CD4-positive, alpha-beta T cell (primary cell): ENCODE measurements at regions not wholly inside any gene's neighbourhood (a gene's known extent, or its start where the extent isn't known, plus 50 kb on each side); places are given as distances from the start of the nearest gene placed in this dataset.

Source experiments
- ATAC-seq: fragments of 200-7000 bp; cut with Tn5 transposase; one replicate; pipeline ENCODE4 v1.10.0; 2022; ENCODE audit warnings: mild to moderate bottlenecking; ENCODE audit not compliant: poor library complexity
- CTCF ChIA-PET: fragments of 350-600 bp; sonication (Branson Sonifier 250); formaldehyde crosslinking; loops from one replicate; lab custom pipeline; 2021; ENCODE audit warnings: antibody characterized with exemption, inconsistent platforms; lab: Charles Lee
- POLR2A ChIA-PET: fragments of 350-600 bp; sonication (Branson Sonifier 250); formaldehyde crosslinking; loops from one replicate; lab custom pipeline; 2021; ENCODE audit warnings: antibody characterized with exemption, inconsistent platforms; lab: Charles Lee
- DNase-seq, 14 experiments: peaks; one replicate each; pipeline ENCODE4 v3.0.0-alpha.2; 2013 to 2020; ENCODE audit warnings: mixed read lengths in 2 of 14
- H3K27ac ChIP-seq, 2 donors: one replicate each; pipeline versions ENCODE4 v1.5.1 to v1.7.0; 2013; ENCODE audit warnings: low read length in 2 of 2, low read depth in 1 of 2, mild to moderate bottlenecking in 1 of 2
- H3K27me3 ChIP-seq, 2 experiments: 1 replicate in 1 of 2; 2 replicates in 1 of 2; pipeline versions ENCODE4 v1.6.1 to v1.7.0; 2013; ENCODE audit warnings: low read length in 2 of 2, control low read depth in 1 of 2, mild to moderate bottlenecking in 1 of 2, moderate library complexity in 1 of 2; ENCODE audit not compliant: insufficient read depth in 2 of 2, control insufficient read depth in 1 of 2
- H3K36me3 ChIP-seq: one replicate; pipeline ENCODE4 v1.6.1; 2013; ENCODE audit warnings: low read length, control low read depth; ENCODE audit not compliant: insufficient read depth
- H3K4me1 ChIP-seq: one replicate; pipeline ENCODE4 v1.6.1; 2013; ENCODE audit warnings: low read length, control low read depth; ENCODE audit not compliant: insufficient read depth
- H3K4me3 ChIP-seq: one replicate; pipeline ENCODE4 v1.5.1; 2013; ENCODE audit warnings: mild to moderate bottlenecking, low read length, moderate library complexity
- H3K9me3 ChIP-seq, 2 experiments: 1 replicate in 1 of 2; 2 replicates in 1 of 2; pipeline versions ENCODE4 v1.6.1 to v1.7.0; 2013; ENCODE audit warnings: low read length in 2 of 2, mild to moderate bottlenecking in 2 of 2, control low read depth in 1 of 2, moderate library complexity in 1 of 2; ENCODE audit not compliant: control insufficient read depth in 1 of 2, insufficient read depth in 1 of 2
- H3K27ac Mint-ChIP-seq: one replicate; pipeline ENCODE4 v1.8.0; 2020; ENCODE audit warnings: mixed read lengths
- H3K27me3 Mint-ChIP-seq: one replicate; pipeline ENCODE4 v1.8.0; 2021; ENCODE audit warnings: mixed read lengths
- H3K36me3 Mint-ChIP-seq: one replicate; pipeline ENCODE4 v1.8.0; 2021; ENCODE audit warnings: low read depth, mixed read lengths
- H3K4me1 Mint-ChIP-seq: one replicate; pipeline ENCODE4 v1.8.0; 2021; ENCODE audit warnings: low read depth, mixed read lengths
- H3K4me3 Mint-ChIP-seq: one replicate; pipeline ENCODE4 v1.8.0; 2020; ENCODE audit warnings: mild to moderate bottlenecking, mixed read lengths
- H3K9me3 Mint-ChIP-seq: one replicate; pipeline ENCODE4 v1.8.0; 2020; ENCODE audit warnings: mixed read lengths
- CTCF ChIP-seq: fragments of 200-600 bp; IDR thresholded peaks from one replicate; pipeline ENCODE4 v1.8.0; 2022; ENCODE audit warnings: antibody characterized with exemption, mild to moderate bottlenecking
- intact Hi-C, 2 experiments: fragments of 100-400 bp; cut with DNase I in 1 of 2; cut with micrococcal nuclease in 1 of 2; formaldehyde crosslinking; loops; one replicate each; pipeline versions ENCODE4 v1.15.1 to v1.9.0; 2023 to 2025; cut with DNase I, micrococcal nuclease

GRCh38 chr7:93048136-93048930, 69.4 kb downstream of the SAMD9 start:
- no peaks in the 10 kb centered on the region for H3K36me3 ChIP-seq
- Mint-ChIP-seq H3K27ac (no peak overlapping the region), H3K36me3 (no peaks in the 10 kb centered on the region), H3K9me3 (no peaks in the 10 kb centered on the region), H3K4me3 (no peak overlapping the region), H3K4me1 (no peaks in the 10 kb centered on the region), H3K27me3 (no peaks in the 10 kb centered on the region)
- H3K4me3 ChIP-seq, result no peak overlapping the region
- intact Hi-C loops, result no loop called here
- ChIA-PET CTCF (no interaction called here), POLR2A (no interaction called here)
- no peaks in the 10 kb centered on the region for H3K9me3 ChIP-seq
- H3K27me3 ChIP-seq, result peaks cover 0 to under 1% of the 10 kb centered on the region in 2 experiments
- H3K27ac ChIP-seq, result no peak overlapping the region
- no peaks in the 10 kb centered on the region for H3K4me1 ChIP-seq
- TF ChIP-seq CTCF, result no peak
- no peak for ATAC-seq
- DNase-seq, result no peak

GRCh38 chr7:93047514-93048099, 70.2 kb downstream of the SAMD9 start:
- no peak overlapping the region for H3K4me3 ChIP-seq
- intact Hi-C loops, result no loop called here
- POLR2A ChIA-PET, result no interaction called here
- no peak for DNase-seq
- H3K4me1 Mint-ChIP-seq, result no peaks in the 10 kb centered on the region
- H3K36me3 ChIP-seq, result no peaks in the 10 kb centered on the region
- CTCF ChIA-PET, result no interaction called here
- H3K27me3 ChIP-seq, result peaks cover 0 to 4% of the 10 kb centered on the region in 2 experiments
- no peaks in the 10 kb centered on the region for H3K27me3 Mint-ChIP-seq
- no peaks in the 10 kb centered on the region for H3K9me3 ChIP-seq
- H3K27ac Mint-ChIP-seq, result no peak overlapping the region
- H3K9me3 Mint-ChIP-seq, result no peaks in the 10 kb centered on the region
- no peaks in the 10 kb centered on the region for H3K36me3 Mint-ChIP-seq
- H3K27ac ChIP-seq, result no peak overlapping the region
- H3K4me1 ChIP-seq, result no peaks in the 10 kb centered on the region
- no peak for TF ChIP-seq CTCF
- H3K4me3 Mint-ChIP-seq, result no peak overlapping the region
- no peak for ATAC-seq

GRCh38 chr7:93046641-93047040, 71.1 kb downstream of the SAMD9 start:
- Mint-ChIP-seq H3K27me3 (no peaks in the 10 kb centered on the region), H3K4me1 (no peaks in the 10 kb centered on the region), H3K27ac (no peak overlapping the region), H3K4me3 (no peak overlapping the region), H3K9me3 (no peaks in the 10 kb centered on the region), H3K36me3 (no peaks in the 10 kb centered on the region)
- intact Hi-C loops, result no loop called here
- no peak overlapping the region for H3K4me3 ChIP-seq
- no peaks in the 10 kb centered on the region for H3K4me1 ChIP-seq
- H3K27ac ChIP-seq, result no peak overlapping the region
- H3K36me3 ChIP-seq, result no peaks in the 10 kb centered on the region
- peaks cover 0 to 4% of the 10 kb centered on the region in 2 experiments for H3K27me3 ChIP-seq
- no peak for DNase-seq
- no peak for ATAC-seq
- ChIA-PET CTCF (no interaction called here), POLR2A (interaction anchor here (0.6 kb wide), 1 partner anchor 120 kb away, joined by 3 read pairs; no protein-coding TSS in a partner anchor)
- TF ChIP-seq CTCF, result no peak
- H3K9me3 ChIP-seq, result no peaks in the 10 kb centered on the region
